ENCODE measurements at regions not wholly inside any gene's neighbourhood (a gene's known extent, or its start where the extent isn't known, plus 50 kb on each side); places are given as distances from the start of the nearest gene placed in this dataset.
"Not testable (repeated sequence)": the region's sequence is repeated elsewhere in the genome, so short reads cannot be mapped to it uniquely, and the experiment has no call there.

- DNase-seq: not testable (repeated sequence)
These were observed 337.0 kb downstream of the CACNA1B start for GRCh38 chr9:138214548-138214947.

GRCh38 chr9:138215588-138215987, 338.0 kb downstream of the CACNA1B start:
- DNase-seq: not testable (repeated sequence)

- DNase-seq: not testable (repeated sequence)
These were observed 339.2 kb downstream of the CACNA1B start for GRCh38 chr9:138216817-138217216.

- not testable (repeated sequence) for DNase-seq
These were observed 339.8 kb downstream of the CACNA1B start for GRCh38 chr9:138217284-138217850.

- peak; percentile 10 for DNase-seq
These were observed 341.7 kb downstream of the CACNA1B start for GRCh38 chr9:138219249-138219648.

- DNase-seq: not testable (repeated sequence)
These were observed 344.0 kb downstream of the CACNA1B start for GRCh38 chr9:138221446-138222054.

- DNase-seq: not testable (repeated sequence)
These were observed 359.5 kb downstream of the CACNA1B start for GRCh38 chr9:138237099-138237498.

GRCh38 chr9:138282903-138283302, 405.3 kb downstream of the CACNA1B start:
- DNase-seq: not testable (repeated sequence)
